Renal cortical epithelial cell (primary cell): ENCODE measurements at regions not wholly inside any gene's neighbourhood (a gene's known extent, or its start where the extent isn't known, plus 50 kb on each side); places are given as distances from the start of the nearest gene placed in this dataset.
A peak's percentile ranks its signal among the peaks of the same experiment; 100 is the strongest.

Experiments used
- DNase-seq: peaks from one replicate; pipeline ENCODE4 v3.0.0-alpha.2; 2011; ENCODE audit warnings: low read depth

DNA sequence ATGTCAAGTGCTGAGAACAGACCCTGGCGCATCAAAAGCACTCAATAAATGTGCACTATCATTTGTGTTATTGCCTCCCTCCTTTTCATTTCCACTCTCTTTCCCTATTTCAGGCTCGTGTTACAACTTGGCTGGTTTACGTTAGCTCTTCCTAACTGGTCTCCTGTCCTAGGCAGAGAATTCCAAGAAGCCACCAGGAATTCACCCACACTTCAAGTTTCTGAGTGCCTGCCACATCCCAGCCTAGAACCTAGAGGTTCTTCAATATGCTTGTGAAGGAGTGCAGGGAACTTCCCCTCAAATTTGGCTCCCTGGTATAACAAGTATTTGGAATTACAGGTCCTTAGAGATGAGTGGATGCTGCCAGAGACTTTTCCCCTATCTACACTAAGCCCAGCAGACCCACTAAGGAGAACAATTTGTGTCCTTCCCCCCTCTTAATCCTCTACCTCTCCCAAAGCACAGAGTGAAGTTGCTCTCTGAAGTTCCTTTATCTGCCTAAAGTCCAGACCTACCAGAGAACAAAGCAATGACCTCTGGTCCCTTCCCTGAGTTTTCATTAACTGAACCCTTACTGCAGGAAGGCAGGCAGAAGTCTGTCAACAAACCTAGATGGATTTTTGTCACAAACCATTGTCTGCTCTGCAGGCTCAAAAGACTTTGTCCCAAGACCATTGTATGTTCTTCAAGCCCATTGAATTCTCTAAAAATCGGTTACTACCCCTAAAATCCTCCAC is 201.6 kb upstream of the JARID2 start:
- DNase-seq: no peak

DNA sequence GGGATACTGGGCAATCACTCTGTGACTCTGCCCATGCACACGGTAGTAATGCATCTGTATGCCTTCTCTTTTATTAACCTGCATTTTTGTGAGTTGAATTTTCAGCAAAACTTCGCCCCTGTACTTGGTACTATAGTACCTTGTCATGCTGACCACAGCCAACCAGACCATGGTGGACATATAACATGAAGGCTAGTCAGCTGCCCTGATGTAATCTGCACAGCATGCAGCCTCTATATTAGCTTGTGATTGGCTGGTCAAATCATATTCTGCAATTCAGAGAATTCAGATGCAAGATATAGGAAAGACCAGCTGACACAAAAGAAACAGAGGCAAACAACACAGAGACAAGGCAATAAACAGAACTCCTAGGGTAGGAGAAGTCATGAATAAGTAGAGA is 200.9 kb upstream of the JARID2 start:
- DNase-seq: no peak

DNA sequence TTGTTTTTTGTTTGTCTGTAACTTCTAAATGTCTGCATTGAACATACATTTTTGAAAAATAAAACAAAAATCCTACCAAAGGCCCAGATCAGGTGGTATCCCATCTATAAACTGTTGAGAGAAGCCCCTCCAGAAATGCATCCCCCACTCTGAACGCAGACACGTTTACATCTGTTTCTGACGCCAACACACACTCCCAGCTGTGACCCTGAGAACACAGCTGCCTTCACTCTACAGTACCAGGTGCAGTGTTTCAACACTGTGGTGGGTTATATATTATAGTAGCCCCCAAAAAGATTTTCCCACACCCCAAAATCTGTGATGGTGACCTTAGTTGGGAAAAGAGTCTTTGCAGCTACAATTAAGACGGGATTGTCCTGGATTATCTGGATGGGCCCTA is 199.1 kb upstream of the JARID2 start:
- DNase-seq: no peak

DNA sequence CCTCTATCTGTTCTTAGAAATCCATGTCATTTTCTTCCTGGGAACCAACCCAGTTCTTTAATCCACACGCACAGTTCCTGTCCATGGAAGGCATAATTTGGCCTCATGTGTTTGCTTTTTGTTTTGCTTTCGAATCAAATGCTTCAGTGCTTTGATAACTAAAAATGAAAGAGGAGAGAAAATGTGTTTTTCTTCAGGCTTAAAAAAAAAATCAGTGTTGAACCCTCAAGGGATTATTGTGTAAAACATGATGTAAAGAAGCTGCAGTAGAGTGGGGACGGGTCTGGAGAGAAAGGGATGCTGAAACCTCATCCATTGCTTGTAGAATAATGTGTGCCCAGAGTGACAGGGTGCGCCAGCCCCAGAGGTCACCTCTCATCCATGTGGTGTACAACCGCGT is 197.5 kb upstream of the JARID2 start:
- DNase-seq: no peak

DNA sequence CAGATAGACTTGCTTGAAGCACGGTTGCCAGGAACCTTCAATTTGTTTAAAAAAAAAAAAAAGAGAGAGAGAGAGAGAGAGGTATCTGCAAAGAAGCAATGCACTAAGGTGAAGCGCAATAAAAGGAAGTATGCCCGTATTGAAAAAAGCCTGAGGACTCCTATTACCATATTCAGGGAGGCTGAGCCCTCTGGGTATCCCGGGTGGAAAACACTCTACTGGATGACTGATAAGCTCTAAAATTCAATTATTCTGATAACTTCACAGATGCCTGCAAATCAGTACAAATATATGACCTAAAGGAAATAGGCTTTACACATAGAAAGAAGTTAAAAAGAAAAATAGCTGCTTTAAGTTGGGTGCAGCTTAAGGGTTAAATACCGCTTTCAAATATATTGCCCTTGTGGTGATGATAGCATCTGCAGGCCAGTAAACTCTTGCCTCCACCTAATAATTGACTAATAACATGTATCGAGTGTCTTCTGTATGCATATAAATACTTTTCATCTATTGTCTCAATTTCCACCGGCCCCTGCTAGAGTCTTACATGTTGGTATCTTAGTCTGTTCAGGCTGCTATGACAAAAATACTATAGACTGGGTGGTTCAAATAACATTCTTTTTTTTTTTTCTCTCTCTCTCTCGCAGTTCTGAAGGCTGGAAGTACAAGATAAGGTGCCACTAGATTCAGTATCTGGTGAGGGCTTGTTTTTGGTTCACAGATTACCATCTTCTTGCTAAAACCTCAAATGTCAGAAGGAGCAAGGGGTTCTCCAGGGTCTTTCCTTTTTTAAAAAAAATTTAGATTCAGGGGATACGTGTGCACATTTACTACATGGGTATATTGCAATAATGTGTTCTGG is 187.4 kb upstream of the JARID2 start:
- DNase-seq: no peak

DNA sequence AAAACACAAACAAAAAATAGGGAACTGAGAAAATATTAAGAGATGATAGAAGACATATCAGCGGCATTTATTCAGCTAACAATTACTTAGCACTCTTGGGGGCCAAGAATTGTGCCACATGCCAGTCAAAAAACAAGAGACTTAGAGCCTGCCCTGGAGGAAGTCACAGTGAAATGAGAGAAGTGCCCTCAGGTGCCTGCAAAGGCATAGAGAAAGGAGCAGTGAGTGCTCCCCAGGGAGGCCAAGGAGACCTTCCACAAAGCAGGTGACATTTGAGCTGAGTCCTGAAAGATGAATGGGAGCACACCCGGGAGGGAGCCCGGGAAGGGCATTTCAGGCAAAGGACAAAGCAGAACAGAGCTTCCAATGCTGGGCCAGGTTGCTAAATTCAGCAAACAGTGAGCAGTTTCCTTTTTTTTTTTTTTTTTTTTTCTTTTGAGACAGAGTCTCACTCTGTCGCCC is 184.7 kb upstream of the JARID2 start:
- no peak for DNase-seq

DNA sequence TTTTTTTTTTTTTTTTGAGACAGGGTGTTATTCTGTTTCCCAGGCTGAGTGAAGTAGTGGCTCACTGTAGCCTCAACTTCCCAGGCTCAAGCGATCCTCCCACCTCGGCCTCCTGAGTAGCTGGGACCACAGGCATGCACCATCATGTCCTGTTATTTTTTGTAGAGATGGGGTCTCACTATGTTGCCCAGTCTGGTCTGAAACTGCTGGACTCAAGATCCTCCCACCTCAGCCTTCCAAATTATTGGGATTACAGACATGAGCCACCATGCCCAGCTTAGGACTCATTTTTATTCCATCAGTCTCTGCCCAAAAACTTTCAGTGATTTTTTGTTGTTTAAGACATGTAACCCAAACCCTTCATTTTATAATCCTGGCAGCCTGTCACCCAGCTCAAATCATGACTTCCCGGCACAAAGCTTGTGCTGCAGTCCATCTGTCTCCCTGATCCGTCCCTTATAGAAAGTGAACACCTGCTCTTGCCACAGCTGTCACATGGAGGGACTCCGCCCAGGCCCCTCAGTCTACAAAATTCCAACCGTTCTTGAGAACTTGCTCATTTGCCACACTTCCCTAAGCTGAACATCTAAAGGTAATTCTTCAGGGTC is 183.9 kb upstream of the JARID2 start:
- DNase-seq: no peak

DNA sequence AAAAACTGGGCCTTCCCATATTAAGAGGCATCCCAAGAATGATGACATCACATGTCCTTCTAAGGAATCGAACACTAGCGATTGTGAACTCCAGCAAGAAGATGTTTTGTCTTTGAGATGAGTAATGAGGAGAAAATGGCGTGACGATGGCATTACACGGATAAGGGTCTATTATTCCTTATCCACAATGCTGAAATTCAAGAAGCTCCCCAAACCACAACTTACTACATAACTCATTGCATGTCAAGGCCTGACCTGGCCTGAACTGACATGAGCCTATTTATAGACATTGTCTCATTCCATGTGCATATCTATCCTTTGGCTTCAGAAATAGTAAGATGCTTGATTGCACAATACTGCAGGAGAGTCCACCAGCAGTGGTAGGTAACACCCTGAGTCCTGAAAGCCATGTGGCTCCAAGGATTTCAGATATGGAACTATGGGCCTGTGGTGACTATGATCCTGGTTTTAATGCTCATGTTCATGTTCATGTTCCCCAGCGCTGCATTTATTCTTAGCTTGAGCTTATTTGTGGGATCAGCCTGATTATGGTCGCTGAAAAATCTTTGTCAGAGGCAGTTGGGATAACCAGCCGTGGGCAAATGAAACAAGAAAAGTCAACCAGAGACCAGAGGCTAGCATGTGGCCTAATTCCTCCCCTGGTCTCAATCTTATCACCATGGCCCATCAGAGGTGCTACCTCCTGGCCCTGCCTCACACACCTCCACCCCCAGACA is 183.2 kb upstream of the JARID2 start:
- DNase-seq: peak; percentile 59

DNA sequence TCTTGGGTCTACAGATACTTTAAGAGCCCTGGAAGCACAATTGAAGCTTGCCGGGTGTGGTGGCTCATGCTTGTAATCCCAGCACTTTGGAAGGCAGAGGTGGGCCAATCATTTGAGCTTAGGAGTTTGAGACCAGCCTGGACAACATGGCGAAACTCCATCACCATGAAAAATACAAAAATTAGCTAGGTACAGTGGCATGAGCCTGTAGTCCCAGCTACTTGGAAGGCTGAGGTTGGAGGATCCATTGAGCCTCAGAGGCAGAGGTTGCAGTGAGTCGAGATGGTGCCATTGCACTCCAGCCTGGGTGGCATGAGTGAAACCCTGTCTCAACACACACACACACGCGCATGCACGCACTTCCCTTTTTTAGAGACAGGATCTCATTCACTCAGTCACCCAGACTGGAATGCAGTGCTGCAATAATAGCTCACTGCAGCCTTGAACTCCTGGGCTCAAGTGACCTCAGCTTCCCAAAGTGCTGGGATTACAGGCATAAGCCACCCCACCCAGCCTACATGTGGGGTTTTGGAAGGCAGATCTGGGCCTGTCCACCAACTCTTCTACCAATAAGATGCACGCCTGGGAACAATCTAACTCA is 182.5 kb upstream of the JARID2 start:
- no peak for DNase-seq

DNA sequence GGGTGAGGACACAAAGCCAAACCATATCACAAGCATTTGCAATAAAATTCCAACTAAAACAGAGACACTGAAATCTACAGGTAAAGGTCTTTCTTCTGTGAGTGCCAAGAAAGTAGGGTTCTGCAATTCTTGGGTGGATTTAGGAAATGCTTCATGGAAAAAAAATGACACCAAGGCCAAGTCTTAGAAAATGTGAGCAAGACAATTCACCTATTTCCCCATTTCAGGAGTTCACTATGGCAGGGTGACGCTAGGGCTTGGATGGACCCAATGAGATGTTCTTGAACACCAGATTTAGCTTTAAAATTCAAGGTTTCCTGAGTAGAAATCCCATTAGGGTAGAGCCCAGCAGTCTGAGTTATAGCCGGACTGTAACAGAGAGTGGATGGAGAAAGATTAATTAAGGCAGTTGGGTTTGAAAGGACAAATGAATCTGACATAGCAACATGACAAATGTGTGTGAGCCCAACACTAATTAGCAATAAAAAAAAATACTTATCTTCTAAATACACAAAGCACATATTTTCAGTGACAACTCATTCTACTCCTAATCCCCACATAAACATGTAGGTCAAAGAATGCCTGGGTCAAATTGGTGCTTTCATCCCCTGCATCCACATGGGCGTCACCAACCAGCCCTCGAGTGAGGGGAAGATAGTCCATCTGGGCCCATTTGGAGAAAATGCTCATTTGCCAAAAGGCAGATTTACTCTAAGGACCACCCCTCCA is 180.4 kb upstream of the JARID2 start:
- no peak for DNase-seq

DNA sequence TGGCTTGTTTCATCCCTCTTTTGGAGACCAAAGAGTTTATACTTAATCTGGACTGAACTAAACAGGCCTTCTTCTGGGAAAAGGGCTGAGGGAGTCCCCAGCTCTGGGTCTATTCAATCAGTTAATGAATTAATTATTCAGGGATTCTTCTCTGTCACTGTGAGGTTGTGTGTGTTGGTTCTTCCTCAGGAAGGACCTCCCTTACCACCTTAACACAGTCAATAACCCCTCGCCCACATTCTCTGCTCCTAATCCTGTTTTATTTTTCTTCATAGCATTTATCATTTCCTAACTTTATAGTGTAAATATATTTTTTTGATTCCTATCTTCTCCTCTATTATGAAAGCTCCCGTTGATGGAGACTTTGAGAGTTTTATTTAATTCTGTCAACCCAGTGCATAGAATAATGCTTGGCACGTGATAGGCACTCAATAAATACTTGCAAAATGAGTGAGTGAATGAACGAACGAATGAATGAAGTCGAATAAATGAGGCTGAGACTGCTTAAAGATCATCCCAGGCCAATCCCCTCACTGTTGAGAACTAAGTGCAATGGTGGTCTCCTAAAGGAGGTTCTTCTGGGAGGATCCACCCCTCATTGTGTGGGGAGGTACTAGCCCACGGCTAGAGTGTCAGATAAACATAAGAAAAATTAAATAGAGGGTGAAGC is 179.6 kb upstream of the JARID2 start:
- no peak for DNase-seq

DNA sequence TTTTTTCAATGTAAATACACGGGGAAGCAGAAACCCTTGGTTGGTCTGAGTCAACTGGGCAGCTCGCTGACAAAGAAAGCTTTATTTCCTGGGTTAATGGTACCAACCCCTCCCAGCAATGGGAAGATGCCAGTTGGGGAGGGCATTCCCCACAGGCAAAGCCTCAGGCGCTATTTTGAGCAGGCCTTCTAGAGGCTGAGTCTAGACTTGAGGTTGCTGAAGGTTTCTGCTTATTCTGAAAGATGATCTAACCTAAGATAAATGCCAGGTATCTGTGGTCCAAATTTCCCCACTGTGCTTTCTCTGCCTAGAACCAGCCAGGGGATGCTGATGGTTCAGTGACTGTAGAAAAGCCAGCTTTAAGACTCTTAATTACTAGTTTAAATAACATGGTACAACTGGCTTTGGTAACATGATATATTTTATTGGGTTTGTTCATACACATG is 172.5 kb upstream of the JARID2 start:
- DNase-seq: peak; percentile 28

DNA sequence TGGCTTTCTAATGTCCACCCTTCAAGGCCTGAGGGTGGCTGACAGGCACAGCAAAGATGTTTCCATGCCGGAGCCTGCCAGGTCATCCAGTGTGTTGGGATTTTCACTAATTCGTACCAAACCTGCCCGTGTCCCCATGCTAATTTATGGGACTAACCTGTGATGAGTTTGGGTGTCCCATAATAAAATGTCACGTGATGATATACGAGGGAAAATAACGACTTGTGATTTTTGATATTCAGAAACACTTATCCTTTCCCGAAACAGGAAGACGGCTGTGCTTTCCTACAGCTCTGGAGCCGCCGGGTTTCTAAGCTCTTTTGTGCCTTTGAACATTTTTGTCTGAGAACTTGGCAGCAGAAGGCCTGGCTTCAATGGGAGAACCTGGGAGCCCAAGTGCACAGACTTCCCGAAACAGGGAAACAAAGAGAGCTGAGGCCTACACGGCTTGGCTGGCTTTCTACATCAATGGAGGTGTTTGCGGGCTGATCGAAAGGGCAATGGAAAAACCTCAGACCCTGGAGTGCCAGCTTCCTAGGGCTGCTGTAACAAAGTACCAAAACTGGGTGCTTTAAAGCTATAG is 171.9 kb upstream of the JARID2 start:
- no peak for DNase-seq

DNA sequence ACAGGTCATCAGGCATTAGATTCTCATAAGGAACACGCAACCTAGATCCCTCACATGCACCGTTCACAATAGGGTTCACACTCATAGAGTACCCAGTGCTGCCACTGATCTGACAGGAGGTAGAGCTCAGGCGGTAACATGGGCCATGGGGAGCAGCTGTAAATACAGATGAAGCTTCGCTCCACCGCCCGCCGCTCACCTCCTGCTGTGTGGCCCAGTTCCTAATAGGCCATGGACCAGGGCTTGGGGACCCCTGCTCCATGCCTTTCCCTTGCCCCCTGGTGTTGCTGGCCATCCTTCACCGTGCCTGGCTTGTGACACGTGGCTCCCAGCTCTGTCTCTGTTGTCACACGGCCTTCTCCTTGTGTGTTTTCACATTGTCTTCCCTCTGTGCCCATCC is 171.1 kb upstream of the JARID2 start:
- DNase-seq: no peak

DNA sequence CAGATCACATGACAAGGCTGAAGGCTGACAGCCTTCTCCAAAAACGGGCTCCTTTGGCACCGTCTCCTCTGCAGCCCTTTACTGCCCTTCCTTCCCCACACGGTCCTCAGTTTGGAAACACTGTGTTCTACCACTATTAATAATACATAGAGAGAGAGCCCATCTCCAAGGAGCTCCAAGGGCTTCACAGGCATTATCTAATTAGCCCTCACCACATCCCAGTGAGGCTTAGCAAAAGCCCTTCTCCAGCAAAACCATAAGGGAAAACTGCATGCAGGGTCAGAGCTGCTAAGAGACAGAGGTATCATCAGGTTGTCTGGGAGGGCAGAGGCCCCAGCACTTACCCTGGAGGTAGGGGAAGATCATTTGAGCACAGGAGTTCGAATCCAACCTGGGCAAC is 169.3 kb upstream of the JARID2 start:
- no peak for DNase-seq

DNA sequence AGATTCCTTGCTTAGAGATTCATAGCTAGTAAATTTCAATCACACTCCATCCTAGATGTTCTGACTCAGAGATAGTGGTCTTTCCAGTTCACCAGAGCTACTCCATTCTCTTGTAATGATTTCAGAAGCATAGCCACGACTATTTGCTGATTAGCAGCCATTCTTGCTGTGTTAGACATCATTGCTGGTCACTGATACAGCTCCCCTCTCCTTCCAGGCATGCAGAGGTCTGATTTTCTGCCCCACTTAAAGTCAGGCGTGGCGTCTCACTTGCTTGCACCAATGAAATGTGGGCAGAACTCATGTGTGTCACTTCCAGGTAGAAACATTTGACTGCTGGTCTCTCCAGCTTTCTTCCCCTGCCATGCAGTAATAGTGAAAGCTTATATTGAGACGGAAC is 168.9 kb upstream of the JARID2 start:
- DNase-seq: peak; percentile 81

DNA sequence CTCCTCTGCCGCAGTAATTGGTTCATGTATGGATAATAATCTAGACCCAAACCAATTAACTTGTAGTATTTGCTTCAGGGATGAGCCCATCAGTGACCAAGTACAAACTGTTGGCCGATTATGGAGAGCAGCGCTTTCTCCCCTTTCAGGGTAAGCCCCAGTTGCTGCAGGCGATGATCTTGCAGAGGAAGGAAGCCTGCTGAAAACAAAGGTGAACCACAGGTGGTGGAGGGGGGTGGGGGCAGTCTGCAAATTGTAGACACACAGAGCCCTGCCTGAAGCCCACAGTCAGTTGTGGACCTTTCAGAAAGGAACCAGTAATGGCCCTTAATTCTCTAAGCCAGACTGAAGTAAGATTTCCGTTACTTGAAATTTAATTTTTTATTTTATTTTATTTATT is 167.9 kb upstream of the JARID2 start:
- DNase-seq: no peak

DNA sequence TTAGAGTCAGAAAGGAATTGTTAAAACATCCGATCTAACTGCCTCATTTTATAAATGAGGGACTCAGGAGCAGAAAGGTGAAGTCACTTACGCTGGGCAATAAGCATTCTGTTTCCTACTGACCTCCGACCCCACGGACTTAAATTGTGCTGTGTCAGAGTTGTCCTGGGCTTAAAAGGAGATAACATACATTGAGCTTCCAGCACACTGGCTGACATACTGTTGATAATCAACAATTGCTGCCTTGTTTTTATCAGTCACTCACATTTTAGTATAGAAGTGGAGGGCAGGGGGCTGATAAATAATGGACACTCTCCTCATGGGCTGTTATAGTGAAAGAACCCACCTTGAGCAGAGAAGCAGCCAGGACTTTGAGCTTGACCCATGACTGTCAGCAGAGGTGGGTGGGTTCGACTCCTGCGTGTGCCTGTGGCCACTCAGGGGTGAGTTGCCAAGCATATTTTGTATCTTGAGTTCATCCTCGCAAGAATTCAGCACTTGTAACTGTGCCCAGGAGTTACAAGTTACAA is 166.5 kb upstream of the JARID2 start:
- DNase-seq: no peak

DNA sequence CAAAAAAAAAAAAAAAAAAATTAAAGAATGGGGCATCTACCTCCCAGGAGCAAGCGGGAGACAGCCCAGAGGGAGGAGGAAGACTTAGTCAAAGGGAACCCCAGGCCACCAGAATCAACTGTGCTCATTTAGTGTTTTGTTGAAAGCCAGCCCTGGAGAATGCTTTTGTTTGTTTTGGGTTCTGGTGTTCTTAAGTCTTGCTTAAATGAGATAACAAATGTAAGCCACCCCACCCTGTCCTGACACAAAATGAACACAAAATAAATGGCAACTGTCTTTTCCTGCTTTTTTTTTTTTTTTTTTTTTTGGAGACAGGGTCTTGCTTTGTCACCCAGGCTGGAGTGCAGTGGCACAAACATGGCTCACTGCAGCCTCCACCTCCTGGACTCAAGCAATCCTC is 165.0 kb upstream of the JARID2 start:
- DNase-seq: no peak

DNA sequence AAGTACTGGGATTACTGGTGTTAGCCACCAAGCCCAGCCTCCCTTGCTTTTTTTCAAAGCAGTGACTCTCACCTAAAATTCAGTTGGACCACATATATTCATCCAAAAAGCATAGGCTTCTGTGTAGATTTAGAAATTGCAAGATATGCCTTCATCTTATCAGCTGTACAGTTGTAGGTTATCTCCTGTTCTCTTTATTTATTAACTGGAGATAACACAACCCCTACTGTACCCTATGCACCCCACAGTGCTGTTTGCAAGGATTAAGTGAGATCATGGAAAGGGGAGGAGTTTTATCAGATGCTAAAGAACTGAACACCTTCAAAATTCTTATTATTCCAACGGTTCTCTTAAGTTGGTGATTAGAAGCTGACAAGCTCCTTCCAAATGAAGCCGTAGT is 164.4 kb upstream of the JARID2 start:
- DNase-seq: no peak
